ENCODE measurements at regions not wholly inside any gene's neighbourhood (a gene's known extent, or its start where the extent isn't known, plus 50 kb on each side); places are given as distances from the start of the nearest gene placed in this dataset.

DNA sequence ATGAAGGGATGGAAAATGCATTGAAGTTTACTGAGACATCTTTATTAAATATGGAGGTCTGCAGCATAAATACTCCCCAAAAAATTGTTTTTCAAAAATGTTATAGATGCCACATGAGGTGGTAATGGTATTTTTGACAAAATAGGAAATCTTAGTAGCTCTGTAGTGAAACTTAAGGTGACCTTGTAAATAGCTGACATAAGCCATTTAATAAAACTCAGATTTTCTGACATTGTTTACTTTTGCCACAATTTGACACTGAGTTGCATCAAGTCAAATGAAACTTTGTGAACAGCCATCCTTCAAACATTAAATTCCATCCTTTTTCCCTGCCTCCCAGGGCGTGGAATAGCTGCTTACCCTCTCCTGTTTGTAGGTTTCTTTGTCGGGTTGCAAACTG lies 953.1 kb downstream of the PCDH17 start:
- H4K20me1 ChIP-seq (ENCODE audit: low read length): no peaks in the 10 kb centered on the region
- BruUV-seq (replicated peaks): no TSS peak
- POLR2A ChIA-PET (ENCODE audit: unreplicated experiment): no interaction called here

DNA sequence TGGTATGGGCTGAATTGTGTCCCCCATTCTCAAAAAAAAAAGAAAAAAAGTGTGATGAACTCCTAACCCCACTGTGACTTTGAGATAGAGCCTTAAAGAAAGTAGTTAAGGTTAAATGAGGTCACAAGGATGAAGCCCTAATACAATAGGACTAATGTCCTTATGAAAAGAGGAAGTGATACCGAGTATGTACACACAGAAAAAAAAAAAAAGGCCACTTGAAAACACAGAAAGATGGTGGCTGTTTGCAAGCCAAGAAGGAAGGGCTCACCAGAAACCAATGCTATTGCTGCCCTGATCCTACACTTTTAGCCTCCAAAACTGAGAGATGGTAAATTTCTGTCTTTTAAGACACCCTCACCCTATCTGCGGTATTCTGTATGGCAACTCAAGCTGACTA lies 955.6 kb downstream of the PCDH17 start:
- DNase-seq (no peak), ATAC-seq (no peak)
- no peak overlapping the region for H3K4me2 ChIP-seq (ENCODE audit: low read length)
- H3K4me1 ChIP-seq (ENCODE audit: insufficient read depth, low read length): no peaks in the 10 kb centered on the region
- no peak overlapping the region for H3K4me3 ChIP-seq (ENCODE audit: low read length)
- ChIA-PET CTCF (no interaction called here), POLR2A (ENCODE audit: unreplicated experiment) (no interaction called here)
- H3K79me2 ChIP-seq (ENCODE audit: low read length): no peaks in the 10 kb centered on the region
- no TSS peak for BruUV-seq (replicated peaks)
- intact Hi-C loops (cut with micrococcal nuclease): no loop called here
- no peaks in the 10 kb centered on the region for H3F3A ChIP-seq (ENCODE audit: low read length, unreplicated experiment)
- no peaks in the 10 kb centered on the region for H3K36me3 ChIP-seq (ENCODE audit: low read depth, low read length)
- H3K9me2 ChIP-seq (replicated peaks; ENCODE audit: low read length): no peaks in the 10 kb centered on the region
- H4K20me1 ChIP-seq (ENCODE audit: low read length): no peaks in the 10 kb centered on the region
- H3K27ac ChIP-seq (ENCODE audit: low read length): no peak overlapping the region
- no peak overlapping the region for H2AFZ ChIP-seq (ENCODE audit: low read length)
- TF ChIP-seq EZH2phosphoT487 (IDR thresholded peaks at IDR 0.05; ENCODE audit: borderline replicate concordance, low read length) (no peak), EZH2 (IDR thresholded peaks at IDR 0.05; ENCODE audit: low read length, unreplicated experiment) (no peak)
- TF ChIP-seq, protein P1, sequence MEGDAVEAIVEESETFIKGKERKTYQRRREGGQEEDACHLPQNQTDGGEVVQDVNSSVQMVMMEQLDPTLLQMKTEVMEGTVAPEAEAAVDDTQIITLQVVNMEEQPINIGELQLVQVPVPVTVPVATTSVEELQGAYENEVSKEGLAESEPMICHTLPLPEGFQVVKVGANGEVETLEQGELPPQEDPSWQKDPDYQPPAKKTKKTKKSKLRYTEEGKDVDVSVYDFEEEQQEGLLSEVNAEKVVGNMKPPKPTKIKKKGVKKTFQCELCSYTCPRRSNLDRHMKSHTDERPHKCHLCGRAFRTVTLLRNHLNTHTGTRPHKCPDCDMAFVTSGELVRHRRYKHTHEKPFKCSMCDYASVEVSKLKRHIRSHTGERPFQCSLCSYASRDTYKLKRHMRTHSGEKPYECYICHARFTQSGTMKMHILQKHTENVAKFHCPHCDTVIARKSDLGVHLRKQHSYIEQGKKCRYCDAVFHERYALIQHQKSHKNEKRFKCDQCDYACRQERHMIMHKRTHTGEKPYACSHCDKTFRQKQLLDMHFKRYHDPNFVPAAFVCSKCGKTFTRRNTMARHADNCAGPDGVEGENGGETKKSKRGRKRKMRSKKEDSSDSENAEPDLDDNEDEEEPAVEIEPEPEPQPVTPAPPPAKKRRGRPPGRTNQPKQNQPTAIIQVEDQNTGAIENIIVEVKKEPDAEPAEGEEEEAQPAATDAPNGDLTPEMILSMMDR (conservative IDR thresholded peaks at IDR 0.05; ENCODE audit: low read depth, low read length): no peak
- H3K9ac ChIP-seq (ENCODE audit: low read length): no peak overlapping the region
- H3K27me3 ChIP-seq (ENCODE audit: low read length): no peaks in the 10 kb centered on the region
- H3K9me3 ChIP-seq (ENCODE audit: low read length): no peaks in the 10 kb centered on the region

More for the DNA sequence above, 953.1 kb downstream of the PCDH17 start:
- TF ChIP-seq, protein P1 (conservative IDR thresholded peaks at IDR 0.05; ENCODE audit: low read depth, low read length): no peak
- TF ChIP-seq EZH2phosphoT487 (IDR thresholded peaks at IDR 0.05; ENCODE audit: borderline replicate concordance, low read length) (no peak), EZH2 (IDR thresholded peaks at IDR 0.05; ENCODE audit: low read length, unreplicated experiment) (no peak)
- no peak for ATAC-seq
- CTCF ChIA-PET: no interaction called here
- no peaks in the 10 kb centered on the region for H3F3A ChIP-seq (ENCODE audit: low read length, unreplicated experiment)
- H3K9ac ChIP-seq (ENCODE audit: low read length): no peak overlapping the region
- no peaks in the 10 kb centered on the region for H3K4me1 ChIP-seq (ENCODE audit: insufficient read depth, low read length)
- H3K27ac ChIP-seq (ENCODE audit: low read length): no peak overlapping the region
- intact Hi-C loops (cut with micrococcal nuclease): no loop called here
- DNase-seq: no peak
- no peak overlapping the region for H3K4me2 ChIP-seq (ENCODE audit: low read length)
- H3K36me3 ChIP-seq (ENCODE audit: low read depth, low read length): no peaks in the 10 kb centered on the region
- no peaks in the 10 kb centered on the region for H3K9me3 ChIP-seq (ENCODE audit: low read length)
- H3K79me2 ChIP-seq (ENCODE audit: low read length): no peaks in the 10 kb centered on the region
- H3K27me3 ChIP-seq (ENCODE audit: low read length): no peaks in the 10 kb centered on the region
- H3K9me2 ChIP-seq (replicated peaks; ENCODE audit: low read length): no peaks in the 10 kb centered on the region
- no peak overlapping the region for H2AFZ ChIP-seq (ENCODE audit: low read length)
- H3K4me3 ChIP-seq (ENCODE audit: low read length): no peak overlapping the region

- H3K36me3 ChIP-seq (ENCODE audit: low read depth, low read length): no peaks in the 10 kb centered on the region
- no peak overlapping the region for H2AFZ ChIP-seq (ENCODE audit: low read length)
- intact Hi-C loops (cut with micrococcal nuclease): no loop called here
- BruUV-seq (replicated peaks): no TSS peak
- H3K4me1 ChIP-seq (ENCODE audit: insufficient read depth, low read length): no peaks in the 10 kb centered on the region
- H4K20me1 ChIP-seq (ENCODE audit: low read length): no peaks in the 10 kb centered on the region
- H3K9ac ChIP-seq (ENCODE audit: low read length): no peak overlapping the region
- CTCF ChIA-PET: no interaction called here
- no peaks in the 10 kb centered on the region for H3K27me3 ChIP-seq (ENCODE audit: low read length)
- TF ChIP-seq EZH2phosphoT487 (IDR thresholded peaks at IDR 0.05; ENCODE audit: borderline replicate concordance, low read length): no peak
- no peak for TF ChIP-seq EZH2 (IDR thresholded peaks at IDR 0.05; ENCODE audit: low read length, unreplicated experiment)
- TF ChIP-seq, protein P1 (conservative IDR thresholded peaks at IDR 0.05; ENCODE audit: low read depth, low read length): no peak
- H3K4me3 ChIP-seq (ENCODE audit: low read length): no peak overlapping the region
- H3K4me2 ChIP-seq (ENCODE audit: low read length): no peak overlapping the region
- POLR2A ChIA-PET (ENCODE audit: unreplicated experiment): no interaction called here
- ATAC-seq (no peak), DNase-seq (no peak)
- no peaks in the 10 kb centered on the region for H3K79me2 ChIP-seq (ENCODE audit: low read length)
- H3K9me2 ChIP-seq (replicated peaks; ENCODE audit: low read length): no peaks in the 10 kb centered on the region
- H3K9me3 ChIP-seq (ENCODE audit: low read length): no peaks in the 10 kb centered on the region
- H3F3A ChIP-seq (ENCODE audit: low read length, unreplicated experiment): no peaks in the 10 kb centered on the region
- H3K27ac ChIP-seq (ENCODE audit: low read length): no peak overlapping the region
Measured at GRCh38 chr13:58592052-58592451, 960.5 kb downstream of the PCDH17 start.
